ENCODE measurements at regions not wholly inside any gene's neighbourhood (a gene's known extent, or its start where the extent isn't known, plus 50 kb on each side); places are given as distances from the start of the nearest gene placed in this dataset.

DNA sequence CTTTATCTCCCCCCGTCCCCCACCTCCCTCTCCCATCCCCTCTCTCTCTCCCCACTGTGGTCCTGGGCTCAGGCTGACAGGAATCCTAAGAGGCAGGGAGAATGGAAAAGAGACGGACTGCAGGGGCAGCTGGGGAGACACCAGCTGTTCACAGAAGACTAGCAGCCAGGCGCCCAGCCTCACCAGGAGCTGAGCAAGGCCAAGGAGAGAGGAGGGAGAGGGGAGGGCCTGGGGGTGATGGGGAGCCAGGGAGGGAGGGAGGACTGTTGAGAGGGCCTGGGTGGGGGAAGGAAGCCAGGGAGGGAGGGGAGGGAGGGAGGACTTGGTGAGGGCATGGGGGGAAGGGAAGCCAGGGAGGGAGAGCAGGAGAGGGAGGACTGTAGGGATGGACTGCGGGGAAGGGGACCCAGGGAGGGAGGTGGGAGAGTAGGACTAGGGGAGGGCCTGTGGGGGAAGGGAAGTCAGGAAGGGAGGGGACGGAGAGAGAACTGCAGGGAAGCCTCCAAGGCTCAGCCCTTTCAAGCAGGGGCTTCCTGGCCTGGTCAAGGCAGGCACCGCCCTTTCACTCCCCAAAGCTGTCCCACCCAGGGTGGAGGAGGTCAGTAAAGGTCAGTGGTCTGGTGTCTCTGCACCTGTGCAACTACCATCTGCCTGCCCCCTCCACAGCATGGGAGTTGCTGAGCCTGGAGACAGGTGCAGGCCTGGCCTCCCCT, 517.7 kb upstream of the MYT1L start:
- TF ChIP-seq, protein P1, sequence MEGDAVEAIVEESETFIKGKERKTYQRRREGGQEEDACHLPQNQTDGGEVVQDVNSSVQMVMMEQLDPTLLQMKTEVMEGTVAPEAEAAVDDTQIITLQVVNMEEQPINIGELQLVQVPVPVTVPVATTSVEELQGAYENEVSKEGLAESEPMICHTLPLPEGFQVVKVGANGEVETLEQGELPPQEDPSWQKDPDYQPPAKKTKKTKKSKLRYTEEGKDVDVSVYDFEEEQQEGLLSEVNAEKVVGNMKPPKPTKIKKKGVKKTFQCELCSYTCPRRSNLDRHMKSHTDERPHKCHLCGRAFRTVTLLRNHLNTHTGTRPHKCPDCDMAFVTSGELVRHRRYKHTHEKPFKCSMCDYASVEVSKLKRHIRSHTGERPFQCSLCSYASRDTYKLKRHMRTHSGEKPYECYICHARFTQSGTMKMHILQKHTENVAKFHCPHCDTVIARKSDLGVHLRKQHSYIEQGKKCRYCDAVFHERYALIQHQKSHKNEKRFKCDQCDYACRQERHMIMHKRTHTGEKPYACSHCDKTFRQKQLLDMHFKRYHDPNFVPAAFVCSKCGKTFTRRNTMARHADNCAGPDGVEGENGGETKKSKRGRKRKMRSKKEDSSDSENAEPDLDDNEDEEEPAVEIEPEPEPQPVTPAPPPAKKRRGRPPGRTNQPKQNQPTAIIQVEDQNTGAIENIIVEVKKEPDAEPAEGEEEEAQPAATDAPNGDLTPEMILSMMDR (IDR thresholded peaks at IDR 0.05) = no peak
- TF ChIP-seq POLR2AphosphoS5 (IDR thresholded peaks at IDR 0.05) = no peak
